HG03066 (cell line): ENCODE measurements at regions not wholly inside any gene's neighbourhood (a gene's known extent, or its start where the extent isn't known, plus 50 kb on each side); places are given as distances from the start of the nearest gene placed in this dataset.

ENCODE experiments used
- ATAC-seq: cut with Tn5 transposase; IDR thresholded peaks from one replicate; pipeline ENCODE4 v1.9.1; 2021; ENCODE audit warnings: low read depth; ENCODE audit not compliant: unreplicated experiment

DNA sequence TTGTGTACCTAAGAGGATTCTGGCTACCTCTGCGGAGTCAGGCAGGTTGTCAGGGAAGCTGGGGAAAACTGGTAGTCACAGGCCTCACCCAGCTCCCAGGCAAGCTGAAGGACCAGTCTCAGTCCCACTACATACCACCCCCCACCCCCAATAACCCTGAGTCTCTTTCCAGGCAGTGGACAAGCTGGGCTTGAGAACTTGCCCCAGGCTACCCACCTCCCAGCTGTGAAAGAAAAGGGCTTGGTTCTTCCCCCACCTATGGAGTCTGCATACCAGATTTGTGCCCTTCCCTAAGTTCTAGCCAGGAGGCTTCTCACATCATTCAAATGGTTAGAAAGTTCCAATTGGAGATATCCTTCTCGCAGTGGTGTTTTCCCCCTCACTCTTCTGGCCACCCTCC lies 1678.8 kb downstream of the MAT2B start:
- no peak for ATAC-seq

DNA sequence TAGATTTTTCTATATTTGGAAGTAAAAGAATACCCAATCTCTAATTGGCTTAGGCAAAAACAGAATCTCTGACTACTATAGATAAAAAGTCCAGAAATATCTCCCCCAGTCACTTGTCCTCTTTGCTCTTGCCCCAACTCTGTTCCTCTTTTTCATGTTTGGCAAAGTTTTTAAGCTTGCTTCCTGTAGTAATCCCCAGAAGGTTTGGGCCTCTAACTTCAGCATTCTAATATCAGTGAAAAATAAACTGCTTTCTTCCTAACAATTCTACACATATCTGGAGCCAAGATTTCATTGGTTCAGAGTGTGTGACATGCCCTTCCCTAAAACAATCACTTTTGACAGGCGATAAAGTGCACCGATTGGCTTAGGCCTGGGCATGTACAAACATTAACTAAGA lies 1680.3 kb downstream of the MAT2B start:
- ATAC-seq = no peak

DNA sequence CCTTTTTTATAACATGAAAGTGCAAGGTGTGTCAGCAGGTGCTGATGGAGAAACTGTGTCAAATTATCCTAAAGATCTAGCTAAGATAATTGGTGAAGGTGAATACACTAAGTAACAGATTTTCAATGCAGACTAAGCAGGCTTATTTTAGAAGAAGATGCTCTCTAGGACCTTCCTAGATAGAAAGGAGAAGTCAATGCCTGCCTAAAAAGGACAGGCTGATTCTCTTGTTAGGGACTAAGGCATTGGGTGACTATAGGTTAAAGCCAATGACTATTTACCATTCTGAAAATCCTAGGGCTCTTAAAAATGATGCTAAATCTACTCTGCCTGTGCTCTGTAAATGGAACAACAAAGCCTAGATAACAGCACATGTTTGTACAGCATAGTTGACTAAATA lies 1682.4 kb downstream of the MAT2B start:
- ATAC-seq = no peak

DNA sequence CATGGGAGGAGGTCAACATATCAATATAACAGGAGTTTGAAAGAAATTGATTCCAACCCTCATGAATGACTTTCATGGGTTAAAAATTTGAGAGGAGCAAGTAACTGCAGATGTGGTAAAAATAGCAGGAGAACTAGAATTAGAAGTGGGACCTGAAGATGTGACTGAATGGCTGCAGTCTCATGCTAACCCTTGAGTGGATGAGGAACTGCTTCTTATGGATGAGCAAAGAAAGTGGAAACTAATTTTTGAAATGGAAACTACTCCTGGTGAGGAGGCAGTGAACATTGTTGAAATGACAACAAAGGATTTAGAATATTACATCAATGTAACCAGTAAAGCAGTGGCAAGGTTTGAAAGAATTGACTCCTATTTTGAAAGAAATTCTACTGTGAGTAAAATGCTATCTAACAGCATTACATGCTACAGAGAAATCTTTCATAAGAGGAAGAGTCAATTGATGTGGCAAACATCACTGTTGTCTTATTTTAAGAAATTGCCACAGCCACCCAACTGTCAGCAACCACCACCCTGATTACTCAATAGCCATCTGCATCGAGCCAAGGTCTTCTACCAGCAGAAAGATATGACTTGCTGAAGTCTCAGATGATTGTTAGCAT lies 1683.2 kb downstream of the MAT2B start:
- ATAC-seq = no peak

DNA sequence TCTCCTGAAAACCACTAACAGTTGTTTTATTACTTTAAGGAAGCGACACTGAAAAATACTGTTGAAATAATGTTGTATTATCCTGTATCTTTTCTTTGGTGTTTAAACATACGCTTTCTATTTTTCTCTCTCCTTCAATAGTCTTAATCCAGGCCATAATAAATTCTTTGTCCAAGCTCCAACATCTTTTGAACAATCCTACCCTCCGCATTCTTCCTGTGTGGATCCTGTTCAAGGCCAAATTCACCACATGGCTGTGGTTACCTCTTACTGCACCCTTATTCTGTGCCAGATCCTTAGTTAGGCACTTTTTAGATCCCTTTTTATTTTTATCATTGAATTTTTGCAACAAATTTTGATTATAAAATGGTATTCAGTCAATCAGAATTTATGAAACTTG lies 1691.5 kb downstream of the MAT2B start:
- ATAC-seq = no peak

DNA sequence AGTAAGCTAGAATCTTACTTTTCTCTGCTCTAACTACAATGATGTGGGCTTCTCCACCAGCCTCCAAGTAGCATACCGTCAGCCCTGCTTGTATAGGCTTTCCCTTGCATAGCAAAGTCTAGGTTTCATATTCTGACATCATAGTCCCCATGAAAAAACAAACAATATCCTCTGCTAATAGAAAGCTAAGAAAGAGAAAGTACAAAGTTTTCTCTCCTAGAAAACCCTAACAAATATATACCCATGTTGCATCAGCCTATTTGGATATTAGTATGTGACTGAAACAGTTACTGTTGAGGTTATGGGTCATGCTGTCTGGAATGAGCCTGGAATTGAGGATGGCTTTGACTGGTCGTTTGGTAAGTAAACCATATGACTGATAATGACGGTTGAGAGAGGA lies 1696.0 kb downstream of the MAT2B start:
- ATAC-seq = no peak

DNA sequence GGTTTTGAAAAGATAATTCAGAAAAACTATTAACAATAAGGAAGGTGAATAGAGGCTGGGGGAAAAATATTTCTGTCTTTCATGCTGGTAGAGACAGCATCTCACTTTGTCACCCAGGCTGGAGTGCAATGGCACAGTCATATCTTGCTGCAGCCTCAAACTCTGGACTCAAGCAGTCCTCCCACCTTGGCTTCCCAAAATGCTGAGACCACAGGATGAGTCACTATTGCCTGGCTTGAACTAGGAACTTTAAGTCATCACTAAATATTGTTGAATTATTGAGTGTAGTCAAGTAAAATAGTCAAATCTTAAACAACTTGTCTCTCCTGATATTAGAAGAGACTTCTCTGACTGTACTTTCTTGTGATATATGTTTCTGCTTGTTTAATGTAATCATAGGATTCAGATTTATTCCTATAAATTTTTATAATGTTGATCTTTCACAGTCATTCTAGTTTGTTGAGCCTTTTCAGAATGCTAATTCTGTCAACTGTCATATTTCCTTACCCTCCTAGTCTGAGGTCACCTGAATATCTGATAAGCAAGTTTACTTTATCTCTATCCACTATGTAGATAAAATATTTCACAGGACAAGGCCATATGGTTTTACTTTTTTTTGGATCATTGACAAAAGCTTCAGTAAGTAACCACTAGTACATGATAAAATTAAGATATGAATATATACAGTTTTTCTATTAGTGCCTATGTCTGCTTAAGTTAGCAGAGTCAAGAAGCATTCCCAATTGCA lies 1696.5 kb downstream of the MAT2B start:
- ATAC-seq = no peak

DNA sequence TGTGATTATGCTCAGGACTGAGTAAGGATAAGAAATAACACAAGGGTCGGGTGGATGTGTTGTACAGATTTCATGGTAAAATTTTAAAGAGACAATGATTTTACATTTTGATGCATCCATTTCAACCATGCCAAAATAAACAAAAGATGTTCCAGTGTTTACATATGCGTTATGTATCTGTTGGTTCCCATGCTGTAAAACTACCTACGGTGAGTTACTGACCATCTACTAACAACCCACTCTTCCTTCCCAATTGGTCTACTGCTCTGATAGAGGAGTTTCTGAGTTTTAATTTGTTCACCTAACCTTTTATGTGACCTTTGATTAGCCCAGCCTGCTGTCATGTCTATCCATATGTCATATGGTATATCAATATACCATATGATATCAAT lies 1697.1 kb downstream of the MAT2B start:
- no peak for ATAC-seq

DNA sequence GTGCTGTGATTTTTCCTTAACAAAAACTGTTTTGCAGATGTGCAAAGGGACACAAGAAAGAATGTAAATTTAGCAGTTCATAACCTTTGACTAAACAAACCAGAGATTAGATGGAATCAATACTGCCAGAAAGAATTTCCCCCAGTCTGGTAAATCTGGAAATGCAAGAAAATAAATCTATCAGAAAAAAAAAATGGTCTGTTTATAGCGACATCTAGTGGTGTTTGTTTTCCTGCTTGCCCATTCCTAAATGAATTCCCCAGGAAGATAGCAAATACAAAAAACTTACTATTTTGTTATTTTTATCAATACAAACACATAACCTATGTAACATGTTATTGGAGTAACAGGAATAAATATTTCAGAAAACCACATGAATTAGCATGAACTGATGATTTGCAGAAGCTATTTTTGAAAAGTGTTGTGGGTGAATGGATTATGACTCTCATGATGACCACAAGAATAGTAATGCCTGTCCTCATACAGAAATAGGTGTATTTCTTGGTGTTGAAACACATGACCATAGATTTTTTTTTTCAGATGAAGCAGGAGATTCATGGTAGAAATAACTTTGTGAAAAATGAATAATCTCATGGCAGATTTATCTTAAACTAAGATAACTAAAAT lies 1703.8 kb downstream of the MAT2B start:
- no peak for ATAC-seq

DNA sequence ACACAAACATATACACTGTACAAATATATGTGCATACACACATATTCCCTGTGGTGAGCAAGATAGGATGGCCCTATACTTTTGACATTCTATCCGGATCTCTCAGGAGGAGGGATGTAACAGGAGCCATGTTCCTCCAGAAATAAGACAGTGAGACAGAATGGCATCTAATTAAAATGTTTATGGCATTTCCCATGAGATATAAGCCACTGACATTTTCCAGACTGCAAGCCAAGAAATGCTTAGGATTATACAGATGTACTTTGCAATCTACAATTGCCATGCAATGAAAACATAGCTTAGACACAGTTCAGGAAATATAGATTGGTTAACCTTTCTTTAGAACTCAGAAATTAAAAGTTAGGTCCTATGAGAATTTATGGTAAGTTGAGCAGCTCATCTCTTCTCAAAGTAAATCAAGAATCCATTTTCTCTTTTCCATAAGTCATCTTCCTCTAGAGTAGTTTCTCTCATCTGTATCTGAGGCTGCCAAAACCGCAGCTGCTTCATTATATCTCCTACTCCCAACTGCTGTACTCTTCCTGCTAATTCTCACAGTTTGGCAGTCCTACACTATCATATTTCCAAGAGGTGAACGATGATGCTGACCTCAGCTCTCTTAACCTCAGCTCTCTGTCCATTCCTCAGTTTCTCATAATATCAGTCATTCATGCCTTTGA lies 1719.1 kb downstream of the MAT2B start:
- no peak for ATAC-seq

DNA sequence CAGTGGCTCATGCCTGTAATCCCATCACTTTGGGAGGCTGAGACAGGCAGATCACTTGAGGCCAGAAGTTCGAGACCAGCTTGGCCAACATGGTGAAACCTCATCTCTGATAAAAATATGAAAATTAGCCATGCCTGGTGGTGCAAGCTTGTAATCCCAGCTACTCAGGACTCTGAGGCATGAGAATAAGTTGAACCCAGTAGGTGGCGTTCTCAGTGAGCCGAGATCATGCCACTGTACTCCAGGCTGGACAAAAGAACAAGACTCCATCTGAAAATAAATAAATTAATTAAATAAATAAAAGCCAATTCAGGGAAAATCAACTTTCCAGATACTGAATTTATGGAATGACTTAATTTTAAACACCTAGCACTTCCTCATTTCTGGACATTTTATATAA lies 1722.1 kb downstream of the MAT2B start:
- ATAC-seq = no peak

DNA sequence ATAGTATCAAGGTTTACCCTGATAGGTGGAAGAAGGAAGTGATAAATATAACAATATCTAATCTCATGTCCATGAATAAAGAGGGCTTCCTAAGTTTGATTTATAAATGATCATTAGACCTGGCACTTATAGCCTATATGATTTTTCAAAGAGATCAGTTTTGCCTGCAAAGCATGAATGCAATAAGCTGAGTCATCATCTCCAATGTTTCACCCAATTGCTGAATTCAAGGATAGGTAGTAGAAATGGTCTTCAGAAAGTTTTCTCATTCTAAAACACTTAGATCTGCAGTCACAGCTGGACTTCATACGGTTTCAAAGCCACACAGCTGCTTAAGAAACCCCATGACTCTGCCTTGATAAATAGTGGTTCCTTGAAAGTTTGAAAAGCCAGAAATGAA lies 1722.8 kb downstream of the MAT2B start:
- no peak for ATAC-seq

DNA sequence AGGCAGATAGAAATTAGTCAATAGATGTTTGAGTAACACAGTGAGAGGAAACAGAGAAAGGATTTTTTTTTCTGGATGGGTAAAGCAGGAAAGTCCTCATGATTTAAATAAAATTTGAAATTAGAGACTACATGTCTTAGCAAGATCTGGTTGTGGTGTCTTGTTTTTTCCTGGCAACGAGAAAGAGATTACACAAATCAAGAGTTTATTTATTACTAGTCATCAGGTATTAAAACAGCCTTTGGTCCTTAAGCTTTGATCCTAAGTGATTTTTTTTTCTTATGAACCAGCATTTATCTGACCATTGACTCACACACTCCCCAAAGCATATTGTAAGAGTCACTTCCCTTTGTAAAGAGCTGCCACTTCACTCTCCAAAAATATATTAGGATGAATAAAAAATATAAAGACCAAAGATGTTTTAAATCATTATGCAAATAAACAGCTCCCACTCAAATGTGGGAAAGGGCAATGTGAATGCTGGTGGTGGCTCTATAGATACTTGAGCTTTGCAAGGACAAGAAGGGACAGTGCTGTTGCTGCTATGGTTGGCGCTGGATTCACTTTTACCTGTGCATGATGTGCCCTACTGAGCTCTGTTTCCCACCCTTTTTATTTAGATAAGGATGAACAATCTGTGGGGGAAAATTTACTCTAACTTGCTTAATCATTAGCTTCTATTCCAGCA lies 1726.5 kb downstream of the MAT2B start:
- ATAC-seq = no peak

DNA sequence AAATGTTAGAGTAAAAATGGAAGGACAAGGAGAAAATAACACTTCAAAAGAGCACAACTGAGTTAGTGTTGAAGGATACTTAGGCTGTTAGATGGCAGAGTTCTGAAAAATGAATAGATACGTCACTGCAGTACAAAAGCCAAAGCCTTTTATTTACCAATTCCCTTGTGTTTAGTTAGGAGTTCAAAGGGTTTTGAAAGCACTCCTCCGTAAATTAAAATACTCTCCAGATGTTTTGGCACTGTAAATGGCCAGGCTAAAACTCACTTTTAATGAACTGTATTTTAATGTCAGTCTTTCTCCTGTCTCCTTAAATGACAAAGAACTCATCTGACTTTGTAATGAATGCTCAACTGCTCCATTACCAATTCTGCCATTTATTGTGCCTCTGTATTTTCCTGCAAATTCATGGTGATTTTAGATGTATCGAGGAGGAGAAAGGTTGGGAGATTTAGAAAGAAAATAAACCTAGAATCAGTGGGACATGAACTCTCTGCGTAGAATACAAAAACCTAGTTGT lies 1727.2 kb downstream of the MAT2B start:
- ATAC-seq = no peak

DNA sequence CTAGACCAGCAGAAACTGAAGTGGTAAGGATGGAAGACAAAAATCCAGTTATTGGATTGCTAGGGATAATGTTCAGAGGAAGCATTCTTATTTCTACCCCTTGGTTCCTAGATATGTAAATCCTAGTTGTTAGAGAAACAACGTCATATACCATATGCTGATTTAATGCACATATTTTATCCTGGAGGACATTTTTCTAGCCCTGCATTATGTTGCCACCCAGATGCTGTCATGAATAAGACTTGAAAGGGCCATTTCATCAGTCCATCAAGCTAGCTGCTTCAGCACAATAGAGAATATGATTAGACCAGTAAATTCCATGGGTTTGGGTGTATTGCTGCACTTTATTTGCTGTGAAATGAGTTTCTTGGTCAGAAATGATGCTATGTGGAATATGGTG lies 1736.4 kb downstream of the MAT2B start:
- no peak for ATAC-seq

DNA sequence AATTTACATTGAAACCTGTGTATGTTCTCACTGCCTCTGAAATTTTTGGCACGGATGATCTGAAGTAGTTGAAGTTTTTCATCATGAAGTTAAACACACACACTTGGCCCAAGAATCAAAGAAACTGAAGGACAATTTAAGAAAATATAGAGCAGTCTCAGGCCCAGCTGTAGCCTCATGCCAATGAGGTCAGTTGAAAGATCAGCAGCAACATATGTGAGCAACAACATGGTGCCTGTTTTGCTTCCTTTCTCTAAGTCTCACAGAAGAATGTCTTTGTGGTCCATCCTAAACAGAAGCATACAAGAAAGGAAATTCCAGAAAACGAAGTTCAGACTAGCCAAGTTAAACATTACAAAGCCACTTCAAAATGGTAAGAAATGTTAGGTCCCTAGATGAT lies 1737.2 kb downstream of the MAT2B start:
- ATAC-seq = no peak

DNA sequence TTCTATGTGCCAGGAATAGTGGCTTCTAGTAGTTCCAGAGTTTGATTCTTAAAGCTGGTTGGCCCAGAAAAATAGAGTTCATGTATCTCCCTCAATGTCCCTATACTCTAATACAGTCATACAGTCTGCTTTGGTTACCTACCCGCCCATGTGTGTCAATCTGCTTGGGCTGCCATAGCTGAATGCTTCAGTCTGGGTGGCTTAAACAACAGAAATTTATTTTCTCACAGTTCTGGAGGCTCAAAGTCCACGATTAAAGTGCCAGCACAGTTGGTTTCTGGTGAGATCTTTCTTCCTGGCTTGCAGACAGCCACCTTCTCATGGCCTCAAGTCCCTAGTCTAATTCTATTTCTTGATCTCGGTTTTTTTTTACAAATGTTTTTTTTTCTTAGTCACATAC lies 1739.0 kb downstream of the MAT2B start:
- no peak for ATAC-seq

DNA sequence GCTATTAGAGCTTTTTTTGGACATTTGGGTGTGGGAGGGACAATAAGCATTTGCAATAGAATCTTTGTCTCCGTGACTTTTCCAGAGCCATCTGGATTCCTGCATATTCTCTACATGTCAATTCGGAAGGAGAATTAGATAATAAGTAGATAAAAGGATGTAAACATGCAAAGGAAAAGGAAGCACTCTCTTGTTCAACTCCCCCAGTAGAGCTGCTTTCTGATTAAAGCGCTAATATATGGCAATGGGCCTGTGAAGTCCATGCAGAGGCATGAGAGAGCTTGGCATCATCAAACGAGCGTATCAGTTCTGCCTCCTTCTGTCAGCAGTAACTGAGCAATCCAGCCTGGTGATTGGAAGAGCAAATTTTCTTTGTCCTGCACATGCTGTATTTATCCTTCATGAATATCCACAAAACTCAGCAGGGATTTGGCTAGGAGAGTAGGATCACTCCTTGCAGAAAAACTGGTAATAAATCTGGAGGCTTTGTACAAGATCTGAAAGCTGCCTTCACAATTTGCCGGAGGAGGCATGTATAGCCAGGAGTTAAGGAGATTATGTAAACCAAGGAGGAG lies 1752.9 kb downstream of the MAT2B start:
- ATAC-seq = no peak

DNA sequence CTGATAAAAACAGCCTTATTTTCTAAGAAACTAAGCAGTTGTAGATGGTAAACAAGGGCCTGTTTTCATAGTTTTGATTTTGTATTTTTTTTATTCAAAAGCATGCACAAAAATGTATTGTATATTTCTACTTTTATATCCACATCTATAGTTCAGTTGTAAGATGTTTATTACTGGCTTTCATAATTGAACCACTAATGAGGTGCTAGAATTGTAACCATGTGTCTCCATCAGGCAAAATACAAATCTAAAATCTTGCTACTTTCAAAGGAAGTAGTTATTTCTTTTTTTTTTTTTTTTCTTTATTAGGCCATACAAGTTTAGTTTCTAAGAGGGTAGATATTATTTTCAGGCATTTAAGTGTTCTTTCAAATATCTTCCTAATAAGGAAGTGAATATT lies 1755.0 kb downstream of the MAT2B start:
- ATAC-seq = no peak

DNA sequence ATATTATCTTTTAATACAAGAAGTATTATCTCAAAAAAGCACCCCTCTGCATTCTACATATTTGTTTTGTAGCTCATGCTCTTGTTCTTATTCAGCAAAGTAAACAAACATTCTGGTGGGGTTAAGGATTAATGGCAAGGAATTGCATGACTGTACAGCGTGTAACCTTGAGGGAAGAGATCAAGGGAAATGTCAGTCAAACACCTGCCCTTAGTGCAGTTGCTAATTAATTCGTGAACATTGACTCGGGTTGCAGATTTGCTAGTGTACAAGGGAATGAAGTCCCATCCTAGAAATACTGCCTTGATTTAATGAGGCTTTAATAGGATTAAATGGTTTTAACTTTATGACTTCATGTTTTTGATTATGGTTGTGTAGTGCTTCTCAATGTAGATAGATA lies 1758.1 kb downstream of the MAT2B start:
- ATAC-seq = no peak
